Spleen (tissue), 11 donors: ENCODE measurements at regions not wholly inside any gene's neighbourhood (a gene's known extent, or its start where the extent isn't known, plus 50 kb on each side); places are given as distances from the start of the nearest gene placed in this dataset.

Experiments used
- DNase-seq: peaks from one replicate; pipeline ENCODE4 v3.0.0-alpha.2; 2020
- H3K27ac ChIP-seq, 8 donors: fragments of 200-600 bp; sonication (generic) in 7 of 8; 1 replicate in 4 of 8; 2 replicates in 4 of 8; pipeline versions ENCODE4 v1.5.0 to v1.8.0; 2016 to 2021; ENCODE audit warnings: inconsistent platforms in 4 of 8, mild to moderate bottlenecking in 4 of 8, moderate library complexity in 1 of 8
- H3K27me3 ChIP-seq, 7 donors: fragments of 200-600 bp; sonication (generic) in 6 of 7; replicated peaks in 1 of 7; 1 replicate in 4 of 7; 2 replicates in 3 of 7; pipeline versions ENCODE4 v1.5.0 to v1.8.0; 2016 to 2021; ENCODE audit warnings: inconsistent platforms in 3 of 7, mild to moderate bottlenecking in 1 of 7
- H3K36me3 ChIP-seq, 6 donors: fragments of 200-600 bp; sonication (generic) in 5 of 6; 1 replicate in 4 of 6; 2 replicates in 2 of 6; pipeline versions ENCODE4 v1.5.0 to v1.8.0; 2016 to 2021; ENCODE audit warnings: inconsistent platforms in 2 of 6
- H3K4me1 ChIP-seq, 6 donors: fragments of 200-600 bp; sonication (generic) in 5 of 6; 1 replicate in 3 of 6; 2 replicates in 3 of 6; pipeline versions ENCODE4 v1.5.0 to v1.8.0; 2016 to 2021; ENCODE audit warnings: inconsistent platforms in 3 of 6
- H3K4me3 ChIP-seq, 8 donors: fragments of 200-600 bp; sonication (generic) in 7 of 8; 1 replicate in 4 of 8; 2 replicates in 4 of 8; pipeline versions ENCODE4 v1.5.0 to v1.8.0; 2016 to 2021; ENCODE audit warnings: inconsistent platforms in 4 of 8, mild to moderate bottlenecking in 4 of 8, moderate library complexity in 2 of 8
- H3K9me3 ChIP-seq, 8 donors: fragments of 200-600 bp; sonication (generic) in 7 of 8; 1 replicate in 4 of 8; 2 replicates in 4 of 8; pipeline versions ENCODE4 v1.5.0 to v1.8.0; 2016 to 2021; ENCODE audit warnings: inconsistent platforms in 4 of 8
- POLR2A ChIP-seq, 3 donors: fragments of 450-650 bp; IDR thresholded peaks; one replicate each; pipeline ENCODE4 v1.5.1; 2017; ENCODE audit warnings: antibody characterized with exemption in 3 of 3, mild to moderate bottlenecking in 1 of 3
- POLR2AphosphoS5 ChIP-seq, 3 donors: sonication (generic); formaldehyde crosslinking; IDR thresholded peaks; one replicate each; pipeline ENCODE4 v1.5.1; 2017; ENCODE audit warnings: antibody characterized with exemption in 3 of 3
- WGBS, 5 donors: extraction: QIAGEN DNeasy Blood & Tissue Kit in 3 of 5; methylation state at CpG; one replicate each; pipeline versions ENCODE4 v1.1.5 to v1.1.7; 2013 to 2018; 5-methylcytosine and 5-hydroxymethylcytosine counted together
- intact Hi-C: fragments of 100-400 bp; cut with DNase I; formaldehyde crosslinking; loops from one replicate; pipeline ENCODE4 v1.15.0; 2023; ENCODE audit warnings: low total_unique reads
- TF ChIP-seq, protein P1 (sequence below), 11 experiments: fragments of 200-600 bp in 7 of 11; fragments of 450-650 bp in 4 of 11; sonication (generic) in 4 of 11; IDR thresholded peaks in 8 of 11; conservative IDR thresholded peaks in 3 of 11; 1 replicate in 7 of 11; 2 replicates in 4 of 11; pipeline versions ENCODE4 v1.4.0 to v1.8.0; 2016 to 2021; ENCODE audit warnings: antibody characterized with exemption in 11 of 11, inconsistent platforms in 4 of 11, mild to moderate bottlenecking in 1 of 11
- donor health status: healthy with polysubstance abuse.
- donor health status: DM: no; HTN: no; CAD: no; lungs with moderate emphysema.
- donor health status: DM: no; HTN: no; CAD: no.
- donor health status: Bipolar disorder and iron deficiency.
- donor health status: healthy.
- donor health status: DM: no; HTN: no; CAD: no.
- donor health status: DM: yes; HTN: yes; CAD: no.

DNA sequence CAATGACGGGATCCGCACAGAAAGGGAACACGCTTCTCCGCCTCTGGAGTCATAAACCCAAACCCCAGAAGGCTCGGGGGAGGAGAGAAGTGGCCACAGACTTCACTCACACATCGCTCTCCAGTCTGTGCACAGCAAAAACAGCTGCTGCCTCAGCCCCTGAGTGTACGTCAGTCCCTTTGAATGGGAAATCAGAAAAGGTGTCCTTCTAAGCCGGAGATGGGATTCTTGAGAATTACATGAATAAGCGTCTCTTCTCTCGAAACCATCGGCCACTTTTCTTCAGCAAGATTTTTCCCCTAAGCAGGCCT is 78.3 kb downstream of the PDCL3 start:
- no peak overlapping the region for H3K27ac ChIP-seq
- peaks cover 0 to 5% (median 0%) of the 10 kb centered on the region in 6 donors for H3K4me1 ChIP-seq
- H3K27me3 ChIP-seq = peaks cover 0 to 34% (median 0%) of the 10 kb centered on the region in 7 donors
- H3K36me3 ChIP-seq = no peaks in the 10 kb centered on the region
- intact Hi-C loops = no loop called here
- no peaks in the 10 kb centered on the region for H3K9me3 ChIP-seq
- no peak for DNase-seq
- WGBS, 5 donors = 87 to 93% (median 92%) methylated on average over 11 of the region's 11 CpGs
- H3K4me3 ChIP-seq = no peak overlapping the region
- no peak for TF ChIP-seq POLR2A (IDR thresholded peaks at IDR 0.05)
- no peak for TF ChIP-seq POLR2AphosphoS5 (IDR thresholded peaks at IDR 0.05)
- TF ChIP-seq, protein P1, sequence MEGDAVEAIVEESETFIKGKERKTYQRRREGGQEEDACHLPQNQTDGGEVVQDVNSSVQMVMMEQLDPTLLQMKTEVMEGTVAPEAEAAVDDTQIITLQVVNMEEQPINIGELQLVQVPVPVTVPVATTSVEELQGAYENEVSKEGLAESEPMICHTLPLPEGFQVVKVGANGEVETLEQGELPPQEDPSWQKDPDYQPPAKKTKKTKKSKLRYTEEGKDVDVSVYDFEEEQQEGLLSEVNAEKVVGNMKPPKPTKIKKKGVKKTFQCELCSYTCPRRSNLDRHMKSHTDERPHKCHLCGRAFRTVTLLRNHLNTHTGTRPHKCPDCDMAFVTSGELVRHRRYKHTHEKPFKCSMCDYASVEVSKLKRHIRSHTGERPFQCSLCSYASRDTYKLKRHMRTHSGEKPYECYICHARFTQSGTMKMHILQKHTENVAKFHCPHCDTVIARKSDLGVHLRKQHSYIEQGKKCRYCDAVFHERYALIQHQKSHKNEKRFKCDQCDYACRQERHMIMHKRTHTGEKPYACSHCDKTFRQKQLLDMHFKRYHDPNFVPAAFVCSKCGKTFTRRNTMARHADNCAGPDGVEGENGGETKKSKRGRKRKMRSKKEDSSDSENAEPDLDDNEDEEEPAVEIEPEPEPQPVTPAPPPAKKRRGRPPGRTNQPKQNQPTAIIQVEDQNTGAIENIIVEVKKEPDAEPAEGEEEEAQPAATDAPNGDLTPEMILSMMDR (IDR thresholded peaks at IDR 0.05 in 8 of 11, conservative IDR thresholded peaks at IDR 0.05 in 3 of 11) = no peak

GRCh38 chr2:100642425-100642824 is 79.6 kb downstream of the PDCL3 start:
- H3K4me3 ChIP-seq = no peak overlapping the region
- TF ChIP-seq POLR2AphosphoS5 (IDR thresholded peaks at IDR 0.05) (no peak), POLR2A (IDR thresholded peaks at IDR 0.05) (no peak)
- TF ChIP-seq, protein P1 (IDR thresholded peaks at IDR 0.05 in 8 of 11, conservative IDR thresholded peaks at IDR 0.05 in 3 of 11) = no peak
- peaks cover 0 to 5% (median 0%) of the 10 kb centered on the region in 6 donors for H3K4me1 ChIP-seq
- H3K27ac ChIP-seq = no peak overlapping the region
- H3K9me3 ChIP-seq = peaks cover 0 to 1% (median 0%) of the 10 kb centered on the region in 8 donors
- no peak for DNase-seq
- intact Hi-C loops = no loop called here
- peaks cover 0 to 34% (median 0%) of the 10 kb centered on the region in 7 donors for H3K27me3 ChIP-seq
- no peaks in the 10 kb centered on the region for H3K36me3 ChIP-seq
- WGBS, 5 donors = 85 to 90% (median 86%) methylated on average over 6 to 8 of the region's 8 CpGs

DNA sequence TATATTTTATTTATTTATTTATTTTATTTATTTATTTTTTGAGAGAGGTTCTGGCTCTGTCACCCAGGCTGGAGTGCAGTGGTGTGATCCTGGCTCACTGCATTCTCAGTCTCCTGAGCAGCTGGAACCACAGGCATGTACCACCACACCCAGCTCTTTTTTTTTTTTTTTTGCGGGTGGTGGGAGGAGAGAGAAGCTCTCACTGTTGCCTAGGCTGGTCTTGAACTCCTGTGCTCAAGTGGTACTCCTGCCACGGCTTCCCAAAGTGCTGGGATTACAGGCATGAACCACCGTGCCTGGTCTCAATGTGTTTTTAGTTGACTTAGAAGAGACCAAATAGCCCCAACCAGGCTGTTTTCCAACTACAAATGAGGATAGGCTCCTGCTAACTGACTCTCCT is 80.7 kb downstream of the PDCL3 start:
- no peak overlapping the region for H3K27ac ChIP-seq
- DNase-seq = no peak
- no peaks in the 10 kb centered on the region for H3K36me3 ChIP-seq
- H3K27me3 ChIP-seq = peaks cover 0 to 34% (median 0%) of the 10 kb centered on the region in 7 donors
- intact Hi-C loops = no loop called here
- H3K4me1 ChIP-seq = peaks cover 0 to 5% (median 0%) of the 10 kb centered on the region in 6 donors
- no peak overlapping the region for H3K4me3 ChIP-seq
- TF ChIP-seq POLR2AphosphoS5 (IDR thresholded peaks at IDR 0.05) = no peak
- TF ChIP-seq, protein P1 (IDR thresholded peaks at IDR 0.05 in 8 of 11, conservative IDR thresholded peaks at IDR 0.05 in 3 of 11) = no peak
- TF ChIP-seq POLR2A (IDR thresholded peaks at IDR 0.05) = no peak
- 75 to 88% (median 77%) methylated on average over 3 of the region's 3 CpGs for WGBS, 5 donors
- peaks cover 0 to 12% (median 7%) of the 10 kb centered on the region in 8 donors for H3K9me3 ChIP-seq

DNA sequence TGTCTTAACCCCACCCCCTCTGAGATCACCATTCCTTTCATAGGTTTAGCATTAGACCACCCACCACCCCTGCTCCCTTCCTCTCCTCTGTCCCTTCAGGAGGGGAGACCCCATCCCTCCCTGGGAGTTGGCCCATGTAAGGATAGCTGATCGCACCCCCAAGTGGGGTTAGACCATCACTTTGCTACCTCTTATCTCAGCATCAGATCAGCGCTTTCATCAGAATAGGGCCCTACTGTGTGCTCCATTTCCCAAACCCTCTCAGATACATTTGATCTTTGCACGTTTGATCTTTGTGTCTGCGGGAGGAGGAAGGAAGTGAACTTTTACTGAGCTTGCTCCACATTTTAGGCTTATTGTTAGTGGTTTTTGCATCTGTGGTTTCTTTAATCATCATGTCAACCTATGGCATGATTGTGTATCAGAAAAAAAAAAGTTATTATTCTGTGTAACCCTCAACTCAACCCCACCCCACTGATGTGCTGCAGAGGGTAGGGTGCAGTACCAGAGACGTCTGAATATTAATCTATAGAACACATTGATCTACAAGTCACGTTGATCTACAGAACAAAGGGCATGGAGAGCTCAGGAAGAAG is 81.2 kb downstream of the PDCL3 start:
- no peak for DNase-seq
- H3K27me3 ChIP-seq = peaks cover 0 to 30% (median 0%) of the 10 kb centered on the region in 7 donors
- H3K9me3 ChIP-seq = peaks cover 0 to 16% (median 13%) of the 10 kb centered on the region in 8 donors
- peaks cover 0 to 5% (median 0%) of the 10 kb centered on the region in 6 donors for H3K4me1 ChIP-seq
- TF ChIP-seq, protein P1 (IDR thresholded peaks at IDR 0.05 in 8 of 11, conservative IDR thresholded peaks at IDR 0.05 in 3 of 11) = no peak
- no peak for TF ChIP-seq POLR2AphosphoS5 (IDR thresholded peaks at IDR 0.05)
- TF ChIP-seq POLR2A (IDR thresholded peaks at IDR 0.05) = no peak
- H3K4me3 ChIP-seq = no peak overlapping the region
- H3K36me3 ChIP-seq = no peaks in the 10 kb centered on the region
- H3K27ac ChIP-seq = no peak overlapping the region
- WGBS, 5 donors = 41 to 52% (median 43%) methylated on average over 6 of the region's 6 CpGs
- intact Hi-C loops = no loop called here
